ENCODE measurements at regions not wholly inside any gene's neighbourhood (a gene's known extent, or its start where the extent isn't known, plus 50 kb on each side); places are given as distances from the start of the nearest gene placed in this dataset.

GRCh38 chr5:159475026-159475425 is 144.7 kb upstream of the IL12B start:
- DNase-seq (ENCODE audit: low read depth in 1 of 2, low spot score in 1 of 2) = no peak
- no peak for TF ChIP-seq CTCF (IDR thresholded peaks at IDR 0.05; ENCODE audit: insufficient read depth, low read length)
- no peak for TF ChIP-seq REST (IDR thresholded peaks at IDR 0.05; ENCODE audit: insufficient replicate concordance, low read depth)
- TF ChIP-seq GABPA (IDR thresholded peaks at IDR 0.05; ENCODE audit: low read depth) = no peak
- TF ChIP-seq SPI1 (IDR thresholded peaks at IDR 0.05; ENCODE audit: borderline replicate concordance, low read depth) = no peak
- no peak for TF ChIP-seq POLR2AphosphoS5 (IDR thresholded peaks at IDR 0.05; ENCODE audit: low read depth)
- Histone ChIP-seq H3K27me3 (ENCODE audit: insufficient read depth, poor library complexity, severe bottlenecking) (peaks cover 2% of the 10 kb centered on the region), H3K27ac (replicated peaks) (no peak overlapping the region), H3K4me3 (replicated peaks; ENCODE audit: insufficient read depth, low read length) (no peak overlapping the region)

- DNase-seq (ENCODE audit: low read depth in 1 of 2, low spot score in 1 of 2) = peak; percentile 35 to 63
- Histone ChIP-seq H3K27me3 (ENCODE audit: insufficient read depth, poor library complexity, severe bottlenecking) (no peaks in the 10 kb centered on the region), H3K4me3 (replicated peaks; ENCODE audit: insufficient read depth, low read length) (no peak overlapping the region), H3K27ac (replicated peaks) (no peak overlapping the region)
- no peak for TF ChIP-seq CTCF (IDR thresholded peaks at IDR 0.05; ENCODE audit: insufficient read depth, low read length)
- TF ChIP-seq REST (IDR thresholded peaks at IDR 0.05; ENCODE audit: insufficient replicate concordance, low read depth) = no peak
- TF ChIP-seq SPI1 (IDR thresholded peaks at IDR 0.05; ENCODE audit: borderline replicate concordance, low read depth) = peak; percentile 51; the same call in 1 of the 2 replicates
These were observed 148.7 kb upstream of the IL12B start for GRCh38 chr5:159478950-159479349.

GRCh38 chr5:159480849-159481248 is 150.6 kb upstream of the IL12B start:
- no peak overlapping the region for H3K4me3 ChIP-seq (replicated peaks; ENCODE audit: insufficient read depth, low read length)
- TF ChIP-seq POLR2AphosphoS5 (IDR thresholded peaks at IDR 0.05; ENCODE audit: low read depth) (no peak), SPI1 (IDR thresholded peaks at IDR 0.05; ENCODE audit: borderline replicate concordance, low read depth) (no peak), CTCF (IDR thresholded peaks at IDR 0.05; ENCODE audit: insufficient read depth, low read length) (no peak), GABPA (IDR thresholded peaks at IDR 0.05; ENCODE audit: low read depth) (no peak), REST (IDR thresholded peaks at IDR 0.05; ENCODE audit: insufficient replicate concordance, low read depth) (no peak)
- no peak for DNase-seq (ENCODE audit: low read depth in 1 of 2, low spot score in 1 of 2)
- H3K27ac ChIP-seq (replicated peaks) = no peak overlapping the region
- no peaks in the 10 kb centered on the region for H3K27me3 ChIP-seq (ENCODE audit: insufficient read depth, poor library complexity, severe bottlenecking)
